ACC112 (cell line): ENCODE measurements at regions not wholly inside any gene's neighbourhood (a gene's known extent, or its start where the extent isn't known, plus 50 kb on each side); places are given as distances from the start of the nearest gene placed in this dataset.
"Not testable (repeated sequence)": the region's sequence is repeated elsewhere in the genome, so short reads cannot be mapped to it uniquely, and the experiment has no call there.

Experiments
- H2AFZ ChIP-seq: fragments of 200-600 bp; sonication (generic); one replicate; pipeline ENCODE4 v1.6.0; 2017; ENCODE audit warnings: antibody characterized with exemption, low read length; ENCODE audit not compliant: unreplicated experiment
- H3K27ac ChIP-seq: fragments of 200-600 bp; sonication (generic); 2 replicates; pipeline ENCODE4 v1.5.1; 2014; ENCODE audit warnings: low read depth, mild to moderate bottlenecking, antibody characterized with exemption, low read length, moderate library complexity
- H3K27me3 ChIP-seq: fragments of 200-600 bp; sonication (generic); 2 replicates; pipeline ENCODE4 v1.6.1; 2014; ENCODE audit warnings: mild to moderate bottlenecking, antibody characterized with exemption, low read length, moderate library complexity, mixed read lengths; ENCODE audit not compliant: insufficient read depth
- H3K36me3 ChIP-seq: fragments of 200-600 bp; sonication (generic); 2 replicates; pipeline ENCODE4 v1.6.1; 2016; ENCODE audit warnings: mild to moderate bottlenecking, antibody characterized with exemption, low read length, moderate library complexity, mixed read lengths; ENCODE audit not compliant: insufficient read depth
- H3K4me1 ChIP-seq: fragments of 200-600 bp; sonication (generic); one replicate; pipeline ENCODE4 v1.6.1; 2016; ENCODE audit warnings: low read length, mixed read lengths; ENCODE audit not compliant: insufficient read depth, unreplicated experiment, control insufficient read depth
- H3K4me3 ChIP-seq: fragments of 200-600 bp; sonication (generic); 2 replicates; pipeline ENCODE4 v1.5.1; 2014; ENCODE audit warnings: mild to moderate bottlenecking, low read depth, low read length
- H3K79me2 ChIP-seq: fragments of 200-600 bp; sonication (generic); one replicate; pipeline ENCODE4 v1.6.0; 2016; ENCODE audit warnings: low read length; ENCODE audit not compliant: control insufficient read depth, unreplicated experiment, insufficient read depth

GRCh38 chr1:187038784-187039183 lies 210.0 kb downstream of the PLA2G4A start:
- no peak overlapping the region for H3K27ac ChIP-seq

GRCh38 chr1:187041104-187041503 lies 212.4 kb downstream of the PLA2G4A start:
- Histone ChIP-seq H3K4me3 (no peak overlapping the region), H3K27me3 (peaks cover 20% of the 10 kb centered on the region), H3K36me3 (no peaks in the 10 kb centered on the region), H3K79me2 (no peaks in the 10 kb centered on the region), H3K27ac (no peak overlapping the region), H2AFZ (no peak overlapping the region), H3K4me1 (no peaks in the 10 kb centered on the region)

More at GRCh38 chr1:187038784-187039183, 210.0 kb downstream of the PLA2G4A start:
- H3K4me1 ChIP-seq: no peaks in the 10 kb centered on the region
- H3K36me3 ChIP-seq: no peaks in the 10 kb centered on the region
- no peak overlapping the region for H3K4me3 ChIP-seq
- peaks cover 25% of the 10 kb centered on the region for H3K27me3 ChIP-seq
- H2AFZ ChIP-seq: no peak overlapping the region
- H3K79me2 ChIP-seq: no peaks in the 10 kb centered on the region

DNA sequence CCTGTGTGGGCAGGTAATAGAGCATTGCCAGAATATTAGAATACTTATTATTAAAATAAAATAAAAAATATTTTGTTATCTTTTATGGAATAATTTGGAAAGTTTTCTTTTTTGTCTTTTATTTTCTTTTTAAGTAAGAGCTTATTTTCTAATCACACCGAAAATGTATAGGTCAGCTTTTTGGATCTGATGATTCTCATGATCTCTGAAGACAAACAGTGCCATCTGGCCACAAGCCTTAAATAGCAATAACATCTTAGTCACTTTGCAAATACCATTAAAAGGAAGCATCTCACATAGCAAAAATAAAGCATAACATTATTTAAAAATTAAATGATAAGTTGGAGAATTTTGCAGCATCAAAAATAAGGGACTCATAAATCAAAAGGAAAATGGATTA lies 213.8 kb downstream of the PLA2G4A start:
- Histone ChIP-seq H3K4me3 (no peak overlapping the region), H3K27ac (no peak overlapping the region), H2AFZ (no peak overlapping the region), H3K36me3 (no peaks in the 10 kb centered on the region), H3K27me3 (peaks cover 13% of the 10 kb centered on the region), H3K79me2 (no peaks in the 10 kb centered on the region), H3K4me1 (no peaks in the 10 kb centered on the region)

DNA sequence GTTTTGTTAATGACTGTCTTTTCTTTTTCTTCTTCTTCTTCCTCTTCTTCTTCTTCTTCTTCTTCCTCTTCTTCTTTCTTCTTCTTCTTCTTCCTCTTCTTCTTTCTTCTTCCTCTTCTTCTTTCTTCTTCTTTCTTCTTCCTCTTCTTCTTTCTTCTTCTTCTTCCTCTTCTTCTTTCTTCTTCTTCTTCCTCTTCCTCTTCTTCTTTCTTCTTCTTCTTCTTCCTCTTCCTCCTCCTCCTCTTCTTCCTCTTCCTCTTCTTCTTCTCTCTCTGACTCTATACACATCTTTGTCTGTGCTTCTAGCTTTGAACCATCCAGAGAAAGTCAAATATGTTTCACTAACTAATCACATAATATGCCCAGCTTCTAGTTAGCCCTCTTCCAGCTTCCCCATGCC lies 214.7 kb downstream of the PLA2G4A start:
- H3K27me3 ChIP-seq, H3K4me1 ChIP-seq, H3K79me2 ChIP-seq, H2AFZ ChIP-seq, H3K4me3 ChIP-seq, H3K36me3 ChIP-seq, H3K27ac ChIP-seq: not testable (repeated sequence)

GRCh38 chr1:187044411-187044810 lies 215.7 kb downstream of the PLA2G4A start:
- Histone ChIP-seq H2AFZ (no peak overlapping the region), H3K36me3 (no peaks in the 10 kb centered on the region), H3K27me3 (peaks cover 11% of the 10 kb centered on the region; the same call in 1 of the 2 replicates), H3K4me1 (no peaks in the 10 kb centered on the region), H3K4me3 (no peak overlapping the region), H3K27ac (no peak overlapping the region), H3K79me2 (no peaks in the 10 kb centered on the region)

- H3K79me2 ChIP-seq: no peaks in the 10 kb centered on the region
- peaks cover 11% of the 10 kb centered on the region; the same call in 1 of the 2 replicates for H3K27me3 ChIP-seq
- H3K36me3 ChIP-seq: no peaks in the 10 kb centered on the region
- no peaks in the 10 kb centered on the region for H3K4me1 ChIP-seq
- H3K27ac ChIP-seq: no peak overlapping the region
- H3K4me3 ChIP-seq: no peak overlapping the region
- H2AFZ ChIP-seq: no peak overlapping the region
These were observed 216.6 kb downstream of the PLA2G4A start for GRCh38 chr1:187045371-187045770.

- Histone ChIP-seq H3K79me2 (no peaks in the 10 kb centered on the region), H3K4me3 (no peak overlapping the region), H3K27me3 (peaks cover 11% of the 10 kb centered on the region; the same call in 1 of the 2 replicates), H3K4me1 (no peaks in the 10 kb centered on the region), H3K27ac (no peak overlapping the region), H2AFZ (no peak overlapping the region), H3K36me3 (no peaks in the 10 kb centered on the region)
These were observed 217.5 kb downstream of the PLA2G4A start for GRCh38 chr1:187046293-187046692.

GRCh38 chr1:187047298-187047697 lies 218.5 kb downstream of the PLA2G4A start:
- H3K79me2 ChIP-seq: no peaks in the 10 kb centered on the region

GRCh38 chr1:187051618-187052232 lies 223.0 kb downstream of the PLA2G4A start:
- Histone ChIP-seq H3K4me1 (no peaks in the 10 kb centered on the region), H2AFZ (no peak overlapping the region), H3K4me3 (no peak overlapping the region), H3K27me3 (peaks cover 17% of the 10 kb centered on the region; the same call in 1 of the 2 replicates), H3K36me3 (no peaks in the 10 kb centered on the region), H3K27ac (no peak overlapping the region), H3K79me2 (no peaks in the 10 kb centered on the region)

More at GRCh38 chr1:187047298-187047697, 218.5 kb downstream of the PLA2G4A start:
- Histone ChIP-seq H3K27me3 (peaks cover 11% of the 10 kb centered on the region; the same call in 1 of the 2 replicates), H3K36me3 (no peaks in the 10 kb centered on the region), H2AFZ (no peak overlapping the region), H3K4me3 (no peak overlapping the region), H3K4me1 (no peaks in the 10 kb centered on the region), H3K27ac (no peak overlapping the region)

GRCh38 chr1:187053876-187054275 lies 225.1 kb downstream of the PLA2G4A start:
- Histone ChIP-seq H3K27ac (no peak overlapping the region), H2AFZ (no peak overlapping the region)

More at GRCh38 chr1:187053876-187054275, 225.1 kb downstream of the PLA2G4A start:
- Histone ChIP-seq H3K27me3 (peaks cover 12% of the 10 kb centered on the region; the same call in 1 of the 2 replicates), H3K79me2 (no peaks in the 10 kb centered on the region), H3K36me3 (no peaks in the 10 kb centered on the region), H3K4me3 (no peak overlapping the region), H3K4me1 (no peaks in the 10 kb centered on the region)
